Fibroblast of skin of back (primary cell): ENCODE measurements at regions not wholly inside any gene's neighbourhood (a gene's known extent, or its start where the extent isn't known, plus 50 kb on each side); places are given as distances from the start of the nearest gene placed in this dataset.
"Not testable (repeated sequence)": the region's sequence is repeated elsewhere in the genome, so short reads cannot be mapped to it uniquely, and the experiment has no call there.

ENCODE experiments used
- DNase-seq: peaks from one replicate; pipeline ENCODE4 v3.0.0-alpha.2; 2013

- DNase-seq = no peak
Observed at GRCh38 chr16:87006789-87007745, 310.1 kb downstream of the C16orf95 start.

- DNase-seq = no peak
Observed at GRCh38 chr16:87007907-87008306, 309.3 kb downstream of the C16orf95 start.

GRCh38 chr16:87008664-87009063 is 308.5 kb downstream of the C16orf95 start:
- DNase-seq = no peak

DNA sequence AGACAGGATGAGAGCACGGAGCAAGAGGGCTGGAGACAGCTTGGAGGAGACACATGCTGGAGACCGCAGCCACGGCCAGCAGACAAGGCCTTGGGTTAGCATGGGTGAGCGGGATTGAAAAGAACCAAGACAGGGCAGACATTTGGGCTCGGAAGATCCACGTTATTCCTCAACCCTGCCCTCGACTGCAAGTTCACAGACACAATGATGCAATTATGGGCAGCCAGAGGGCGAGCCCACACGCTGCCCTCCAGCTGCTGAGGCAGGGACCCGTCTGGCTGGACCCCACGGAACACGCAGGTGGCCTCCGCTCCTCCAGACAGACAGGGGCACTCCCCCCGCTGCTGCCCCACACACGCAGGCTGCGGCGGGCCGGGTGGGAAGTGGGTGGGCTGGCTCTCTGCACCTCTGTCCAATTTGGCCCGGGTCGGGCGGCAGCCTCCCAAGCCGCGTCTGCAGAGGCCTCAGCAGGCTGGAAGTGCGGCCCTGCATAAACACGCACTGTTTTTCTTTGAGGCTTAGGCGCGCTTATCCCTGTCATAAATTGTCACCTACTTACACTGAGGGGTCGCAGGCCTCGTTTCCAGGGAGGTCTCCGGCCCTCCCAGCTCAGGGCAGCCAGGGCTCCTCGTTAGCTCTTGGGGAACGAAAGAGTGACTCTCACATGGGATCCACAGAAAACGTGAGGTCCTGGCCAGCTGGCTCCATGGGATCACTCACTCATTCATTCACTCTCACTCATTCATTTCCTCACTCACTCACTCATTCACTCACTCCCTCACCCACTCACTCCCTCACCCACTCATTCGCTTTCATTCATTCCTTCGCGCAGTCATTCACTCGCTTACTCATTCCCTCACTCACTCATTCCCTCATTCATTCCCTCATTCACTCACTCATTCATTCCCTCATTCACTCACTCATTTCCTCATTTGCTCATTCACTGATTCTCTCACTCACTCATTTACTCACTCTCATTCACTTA is 303.9 kb downstream of the C16orf95 start:
- no peak for DNase-seq

GRCh38 chr16:87014112-87014511 is 303.1 kb downstream of the C16orf95 start:
- DNase-seq = no peak

- no peak for DNase-seq
Observed at GRCh38 chr16:87015021-87015420, 302.2 kb downstream of the C16orf95 start.

GRCh38 chr16:87016046-87017035 is 300.9 kb downstream of the C16orf95 start:
- no peak for DNase-seq

- peak; percentile 91 for DNase-seq
Observed at GRCh38 chr16:87017371-87018012, 299.7 kb downstream of the C16orf95 start.

GRCh38 chr16:87025676-87026075 is 291.5 kb downstream of the C16orf95 start:
- DNase-seq = no peak

GRCh38 chr16:87027056-87027616 is 290.1 kb downstream of the C16orf95 start:
- DNase-seq = no peak

- no peak for DNase-seq
Observed at GRCh38 chr16:87028481-87029320, 288.5 kb downstream of the C16orf95 start.

GRCh38 chr16:87032554-87032953 is 284.6 kb downstream of the C16orf95 start:
- DNase-seq = no peak

DNA sequence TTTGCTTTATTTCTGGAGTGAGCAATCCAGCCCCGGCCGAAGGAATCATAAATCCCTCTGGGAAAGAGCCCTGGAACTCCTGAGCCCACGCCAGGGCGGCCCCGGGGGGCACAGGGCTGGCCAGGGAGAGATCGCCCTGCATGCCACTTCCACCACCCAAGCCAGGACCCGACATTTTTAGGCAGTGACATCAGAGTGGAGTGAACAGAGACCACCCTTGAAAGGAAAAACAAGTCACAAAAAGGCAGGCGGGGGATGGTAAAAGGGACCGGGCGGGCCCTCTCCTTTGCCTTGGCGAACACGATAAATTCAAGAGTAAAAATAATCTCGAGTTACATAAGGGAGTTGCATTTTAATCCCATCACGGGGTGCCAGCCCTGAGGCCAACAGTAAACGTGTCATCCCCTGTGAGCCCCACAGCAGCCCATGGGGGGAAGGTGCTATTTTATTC is 284.1 kb downstream of the C16orf95 start:
- no peak for DNase-seq

- DNase-seq = no peak
Observed at GRCh38 chr16:87033541-87034300, 283.5 kb downstream of the C16orf95 start.

DNA sequence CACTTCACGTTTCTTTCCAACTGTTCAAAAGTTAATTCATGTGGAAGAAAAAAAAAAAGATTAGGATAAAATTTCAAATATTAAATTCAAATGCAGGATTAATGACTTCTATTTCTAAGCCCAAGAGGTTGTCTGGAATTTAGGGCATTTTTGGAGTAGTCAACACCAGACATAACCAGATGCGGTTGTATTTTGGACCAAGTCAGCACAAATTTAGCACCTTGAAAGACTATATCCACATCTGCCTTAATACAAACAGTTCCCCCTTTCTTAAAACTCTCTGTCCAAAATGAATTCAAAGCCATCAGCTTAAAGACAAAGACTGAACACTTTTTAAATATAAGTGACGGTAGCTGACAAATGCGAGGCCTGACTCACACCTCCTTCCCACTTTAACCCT is 282.9 kb downstream of the C16orf95 start:
- no peak for DNase-seq

GRCh38 chr16:87035053-87035452 is 282.1 kb downstream of the C16orf95 start:
- DNase-seq = no peak

DNA sequence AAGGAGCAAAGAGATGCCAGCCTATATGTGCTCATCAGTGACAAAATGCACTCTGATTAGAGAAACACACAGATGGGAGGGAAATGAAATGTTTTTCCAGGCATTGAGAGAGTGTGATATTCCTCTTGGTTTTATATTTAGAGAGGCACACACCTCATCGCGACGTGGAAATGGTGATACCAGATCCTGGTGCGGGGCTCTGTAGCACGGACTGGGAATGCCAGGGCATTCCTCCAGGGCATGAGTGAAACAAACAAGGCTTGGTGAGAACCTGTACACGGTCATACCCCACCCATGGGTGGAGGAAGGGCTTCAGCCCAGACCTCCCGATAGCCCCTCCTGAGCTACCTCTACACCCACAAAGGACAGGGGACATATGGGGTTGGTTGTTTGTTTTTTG is 280.2 kb downstream of the C16orf95 start:
- DNase-seq = no peak

- not testable (repeated sequence) for DNase-seq
Observed at GRCh38 chr16:87038528-87038927, 278.7 kb downstream of the C16orf95 start.
